Thoracic aorta (tissue), 2 donors: ENCODE measurements at regions not wholly inside any gene's neighbourhood (a gene's known extent, or its start where the extent isn't known, plus 50 kb on each side); places are given as distances from the start of the nearest gene placed in this dataset.
"Not testable (repeated sequence)": the region's sequence is repeated elsewhere in the genome, so short reads cannot be mapped to it uniquely, and the experiment has no call there.

Experiments used
- ATAC-seq: fragments of 150-250 bp; one replicate; pipeline ENCODE4 v1.8.0; 2017; ENCODE audit warnings: low read depth; ENCODE audit not compliant: insufficient number of reproducible peaks, low FRiP score
- DNase-seq: peaks from one replicate; pipeline ENCODE4 v3.0.0-alpha.2; 2020; ENCODE audit warnings: low spot score
- H3K27ac ChIP-seq, 2 donors: fragments of 200-600 bp; sonication (generic); 1 replicate in 1 of 2; 2 replicates in 1 of 2; pipeline ENCODE4 v1.5.1; 2016; ENCODE audit warnings: mild to moderate bottlenecking in 2 of 2, moderate library complexity in 2 of 2
- H3K27me3 ChIP-seq: fragments of 200-600 bp; sonication (generic); replicated peaks from 2 replicates; pipeline ENCODE4 v1.6.0; 2016; ENCODE audit warnings: mild to moderate bottlenecking; ENCODE audit not compliant: insufficient read depth
- H3K36me3 ChIP-seq: fragments of 200-600 bp; sonication (generic); one replicate; pipeline ENCODE4 v1.5.1; 2016
- H3K4me1 ChIP-seq, 2 donors: fragments of 200-600 bp; sonication (generic); 1 replicate in 1 of 2; 2 replicates in 1 of 2; pipeline versions ENCODE4 v1.5.1 to v1.6.0; 2016; ENCODE audit warnings: low read depth in 2 of 2, mild to moderate bottlenecking in 1 of 2; ENCODE audit not compliant: control insufficient read depth in 1 of 2
- H3K4me3 ChIP-seq: fragments of 200-600 bp; sonication (generic); 2 replicates; pipeline ENCODE4 v1.5.1; 2016; ENCODE audit warnings: mild to moderate bottlenecking
- H3K9me3 ChIP-seq: fragments of 200-600 bp; sonication (generic); 2 replicates; pipeline ENCODE4 v1.5.1; 2016
- TF ChIP-seq, protein P1 (sequence below): fragments of 200-600 bp; sonication (generic); IDR thresholded peaks from one replicate; pipeline ENCODE4 v1.5.1; 2019; ENCODE audit warnings: antibody characterized with exemption

DNA sequence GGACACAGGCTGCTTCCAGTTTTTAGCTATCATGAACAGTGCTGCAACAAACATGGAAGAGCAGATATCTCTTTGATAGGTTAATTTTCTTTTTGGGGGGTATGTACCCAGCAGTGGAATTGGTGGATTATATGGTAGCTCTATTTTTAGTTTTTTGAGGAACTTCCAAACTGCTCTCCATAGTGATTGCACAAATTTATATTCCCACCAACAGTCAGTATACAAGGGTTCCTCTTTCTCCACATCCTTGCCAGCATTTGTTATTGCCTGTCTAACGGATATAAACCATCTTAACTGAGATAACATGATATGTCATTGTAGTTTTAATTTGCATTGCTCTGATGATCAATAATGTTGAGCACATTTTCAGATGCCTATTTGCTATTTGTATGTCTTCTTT is 237.6 kb downstream of the MMUT start:
- DNase-seq = no peak
- TF ChIP-seq, protein P1, sequence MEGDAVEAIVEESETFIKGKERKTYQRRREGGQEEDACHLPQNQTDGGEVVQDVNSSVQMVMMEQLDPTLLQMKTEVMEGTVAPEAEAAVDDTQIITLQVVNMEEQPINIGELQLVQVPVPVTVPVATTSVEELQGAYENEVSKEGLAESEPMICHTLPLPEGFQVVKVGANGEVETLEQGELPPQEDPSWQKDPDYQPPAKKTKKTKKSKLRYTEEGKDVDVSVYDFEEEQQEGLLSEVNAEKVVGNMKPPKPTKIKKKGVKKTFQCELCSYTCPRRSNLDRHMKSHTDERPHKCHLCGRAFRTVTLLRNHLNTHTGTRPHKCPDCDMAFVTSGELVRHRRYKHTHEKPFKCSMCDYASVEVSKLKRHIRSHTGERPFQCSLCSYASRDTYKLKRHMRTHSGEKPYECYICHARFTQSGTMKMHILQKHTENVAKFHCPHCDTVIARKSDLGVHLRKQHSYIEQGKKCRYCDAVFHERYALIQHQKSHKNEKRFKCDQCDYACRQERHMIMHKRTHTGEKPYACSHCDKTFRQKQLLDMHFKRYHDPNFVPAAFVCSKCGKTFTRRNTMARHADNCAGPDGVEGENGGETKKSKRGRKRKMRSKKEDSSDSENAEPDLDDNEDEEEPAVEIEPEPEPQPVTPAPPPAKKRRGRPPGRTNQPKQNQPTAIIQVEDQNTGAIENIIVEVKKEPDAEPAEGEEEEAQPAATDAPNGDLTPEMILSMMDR = no peak
- no peaks in the 10 kb centered on the region for H3K36me3 ChIP-seq

DNA sequence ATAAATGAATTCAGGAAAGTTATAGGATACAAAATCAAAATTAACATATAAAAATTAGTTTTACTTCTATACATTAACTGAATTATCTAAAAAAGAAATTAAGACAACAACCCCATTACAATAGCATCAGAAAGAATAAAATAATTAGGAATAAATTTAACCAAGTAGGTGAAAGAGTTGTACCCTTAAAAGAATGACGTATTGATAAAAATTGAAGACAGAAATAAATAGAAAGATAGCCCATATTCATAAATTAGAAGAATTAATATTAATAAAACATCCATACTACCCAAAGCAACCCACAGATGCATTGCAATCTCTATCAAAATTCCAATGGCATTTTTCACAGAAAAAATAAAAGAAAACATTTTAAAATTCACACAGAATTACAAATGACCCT is 242.8 kb downstream of the MMUT start:
- no peaks in the 10 kb centered on the region for H3K36me3 ChIP-seq
- H3K4me1 ChIP-seq = no peaks in the 10 kb centered on the region
- H3K27ac ChIP-seq = no peak overlapping the region
- ATAC-seq = no peak
- no peaks in the 10 kb centered on the region for H3K27me3 ChIP-seq
- H3K4me3 ChIP-seq = no peak overlapping the region
- TF ChIP-seq, protein P1 = no peak
- no peak for DNase-seq
- H3K9me3 ChIP-seq = no peaks in the 10 kb centered on the region

More for the DNA sequence above, 237.6 kb downstream of the MMUT start:
- Histone ChIP-seq H3K9me3 (no peaks in the 10 kb centered on the region), H3K4me3 (no peak overlapping the region), H3K27ac (no peak overlapping the region), H3K27me3 (no peaks in the 10 kb centered on the region), H3K4me1 (no peaks in the 10 kb centered on the region)
- no peak for ATAC-seq

DNA sequence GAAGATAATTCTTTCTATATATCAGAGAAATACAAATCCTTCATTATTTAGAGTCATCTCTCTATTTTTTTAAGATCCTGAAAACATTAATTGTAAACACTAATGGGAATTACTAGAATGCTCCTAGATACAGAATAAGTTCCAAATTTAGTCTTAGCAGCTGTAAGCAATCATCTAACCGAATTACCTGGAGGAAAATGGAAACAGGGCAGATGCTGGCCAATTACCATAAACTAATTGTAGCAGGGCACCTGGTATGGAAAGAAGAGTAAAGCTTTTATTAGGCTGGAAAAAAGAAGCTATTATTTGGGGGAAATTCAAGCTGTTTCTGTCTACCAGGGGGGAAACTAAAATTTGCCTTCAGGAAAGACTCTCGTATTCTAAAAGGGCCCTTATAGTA is 257.5 kb downstream of the MMUT start:
- Histone ChIP-seq H3K36me3 (no peaks in the 10 kb centered on the region), H3K27me3 (no peaks in the 10 kb centered on the region), H3K4me3 (no peak overlapping the region), H3K9me3 (no peaks in the 10 kb centered on the region), H3K4me1 (no peaks in the 10 kb centered on the region), H3K27ac (no peak overlapping the region)
- no peak for DNase-seq
- no peak for ATAC-seq
- TF ChIP-seq, protein P1 = no peak

DNA sequence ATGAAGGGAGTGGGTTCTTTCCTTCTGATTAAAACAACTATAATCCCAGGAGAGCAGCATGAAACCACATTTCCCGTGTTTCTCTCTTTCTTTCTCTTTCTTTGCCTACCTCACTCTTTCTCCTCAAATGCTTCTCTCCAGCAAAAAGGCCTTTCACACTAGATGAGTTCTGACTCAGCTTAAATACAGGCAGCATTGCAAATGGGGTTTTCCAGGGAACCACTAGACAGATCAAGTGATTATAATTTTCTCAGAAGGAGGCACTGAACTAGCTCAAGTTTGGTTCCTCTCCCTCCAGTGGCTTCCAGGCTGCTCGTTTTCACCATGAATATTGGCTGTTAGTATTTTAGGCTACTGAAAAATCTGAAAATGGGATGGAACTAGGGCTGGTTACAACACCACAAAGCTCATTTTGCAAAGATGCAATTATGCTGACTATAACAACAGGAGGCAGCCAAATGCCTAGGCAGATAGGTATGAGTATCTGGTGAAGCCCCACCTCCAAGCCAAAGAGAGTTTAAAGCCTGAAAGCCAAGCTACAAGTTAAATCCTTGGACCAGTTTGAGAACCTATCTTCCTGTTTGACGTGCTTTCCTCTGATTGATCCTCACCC is 260.0 kb downstream of the MMUT start:
- DNase-seq (no peak), ATAC-seq (no peak)
- Histone ChIP-seq H3K27me3 (no peaks in the 10 kb centered on the region), H3K27ac (no peak overlapping the region), H3K9me3 (no peaks in the 10 kb centered on the region), H3K4me1 (no peaks in the 10 kb centered on the region), H3K4me3 (no peak overlapping the region), H3K36me3 (no peaks in the 10 kb centered on the region)
- TF ChIP-seq, protein P1 = no peak

DNA sequence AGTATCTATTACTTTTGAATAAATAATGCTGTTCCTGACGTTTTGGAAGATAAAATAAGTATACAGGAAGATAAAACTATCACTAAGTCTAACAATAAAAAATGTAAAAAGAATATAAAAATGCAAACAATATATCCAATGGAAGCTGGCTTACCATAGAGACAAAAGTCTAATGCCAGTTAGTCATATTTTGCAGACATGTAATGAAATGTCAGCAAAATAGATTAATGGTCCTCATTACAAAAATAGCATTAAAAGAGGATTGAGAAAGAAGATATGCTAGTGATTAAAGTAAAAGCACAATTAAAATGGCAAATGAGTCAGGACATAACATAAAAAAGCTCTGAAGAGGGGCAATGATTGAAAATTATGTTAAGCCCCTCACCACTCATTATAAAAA is 265.0 kb downstream of the MMUT start:
- DNase-seq = no peak
- TF ChIP-seq, protein P1 = no peak
- no peak overlapping the region for H3K27ac ChIP-seq
- H3K36me3 ChIP-seq = no peaks in the 10 kb centered on the region
- no peaks in the 10 kb centered on the region for H3K27me3 ChIP-seq
- no peaks in the 10 kb centered on the region for H3K9me3 ChIP-seq
- H3K4me3 ChIP-seq = no peak overlapping the region
- no peak for ATAC-seq
- H3K4me1 ChIP-seq = no peaks in the 10 kb centered on the region

DNA sequence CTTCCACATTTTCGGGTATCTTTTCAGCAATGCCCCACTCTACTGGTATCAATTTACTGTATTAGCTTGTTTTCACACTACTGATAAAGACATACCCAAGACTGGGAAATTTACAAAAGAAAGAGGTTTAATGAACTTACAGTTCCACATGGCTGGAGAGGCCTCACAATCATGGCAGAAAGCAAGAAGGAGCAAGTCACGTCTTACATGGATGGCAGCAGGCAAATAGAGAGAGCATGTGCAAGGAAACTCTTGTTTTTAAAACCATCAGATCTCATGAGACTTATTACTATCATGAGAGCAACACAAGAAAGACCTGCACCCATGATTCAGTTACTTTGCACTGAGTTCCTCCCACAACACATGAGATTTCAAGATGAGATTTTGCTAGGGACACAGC is 300.7 kb downstream of the MMUT start:
- DNase-seq, ATAC-seq: not testable (repeated sequence)

More for the DNA sequence above, 300.7 kb downstream of the MMUT start:
- H3K9me3 ChIP-seq, H3K36me3 ChIP-seq, H3K4me3 ChIP-seq, H3K27me3 ChIP-seq, H3K27ac ChIP-seq, H3K4me1 ChIP-seq: not testable (repeated sequence)
